SH-SY5Y (cell line): ENCODE measurements at regions not wholly inside any gene's neighbourhood (a gene's known extent, or its start where the extent isn't known, plus 50 kb on each side); places are given as distances from the start of the nearest gene placed in this dataset.

Source experiments
- GATA2 ChIP-seq: IDR thresholded peaks from 2 replicates; pipeline ENCODE4 v1.6.1; 2011; ENCODE audit warnings: mild to moderate bottlenecking, low read depth, low read length
- GATA3 ChIP-seq: IDR thresholded peaks from 2 replicates; pipeline ENCODE4 v1.6.1; 2011; ENCODE audit warnings: low read depth, mild to moderate bottlenecking, low read length, moderate library complexity

DNA sequence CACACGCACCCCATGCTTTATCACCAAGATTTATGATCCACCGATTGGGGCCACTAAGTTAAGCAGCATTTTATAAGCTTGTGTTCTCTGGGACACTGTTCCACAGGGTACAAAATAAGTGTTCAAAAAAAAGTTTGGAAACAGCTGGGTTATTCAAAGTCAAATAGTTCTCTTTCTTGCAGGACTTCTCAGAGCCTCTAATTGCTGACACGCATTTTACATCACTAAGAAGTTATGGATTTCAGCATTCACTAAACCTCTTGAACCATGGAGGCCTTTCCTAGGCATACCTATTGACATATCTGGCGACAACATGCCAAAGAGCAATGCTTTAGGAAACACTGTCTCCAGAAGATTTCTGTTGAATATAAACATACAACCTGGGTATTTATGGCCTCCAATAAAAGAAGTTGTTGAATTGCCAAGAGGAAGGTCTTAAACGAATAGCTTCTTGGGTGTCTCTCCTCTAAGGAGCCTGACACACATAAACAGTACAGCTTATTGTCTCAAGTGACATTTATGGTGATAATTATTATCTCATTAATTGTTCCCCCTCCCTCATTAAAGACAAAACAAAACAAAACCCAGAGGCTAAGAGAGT, 147.1 kb upstream of the ARHGAP20 start:
- no peak for TF ChIP-seq GATA2
- TF ChIP-seq GATA3 = no peak
